GM12878 (cell line): ENCODE measurements at regions not wholly inside any gene's neighbourhood (a gene's known extent, or its start where the extent isn't known, plus 50 kb on each side); places are given as distances from the start of the nearest gene placed in this dataset.

Experiments
- ATAC-seq: fragments of 200-7000 bp; cut with Tn5 transposase; 3 replicates; pipeline ENCODE4 v1.9.1; 2020; ENCODE audit warnings: mild to moderate bottlenecking, moderate library complexity
- BruUV-seq: library from RNA; stranded (reverse); fragments of 400-500 nt; replicated peaks from 2 replicates; lab custom pipeline; 2021; lab: Mats Ljungman, UMichigan
- CTCF ChIA-PET: fragments of 300-600 bp; sonication (Branson Sonifier 250); formaldehyde crosslinking; extraction: SDS; loops from one replicate; lab custom pipeline; 2021; ENCODE audit warnings: inconsistent platforms; lab: Yijun Ruan, JAX
- POLR2A ChIA-PET: fragments of 350-600 bp; formaldehyde crosslinking; extraction: SDS; loops from one replicate; lab custom pipeline; 2021; ENCODE audit warnings: inconsistent platforms; lab: Charles Lee
- RAD21 ChIA-PET: fragments of 300-600 bp; sonication (Branson Sonifier 250); formaldehyde crosslinking; loops from one replicate; lab custom pipeline; 2023; ENCODE audit warnings: antibody characterized with exemption; ENCODE audit not compliant: unreplicated experiment; lab: Charles Lee
- SMC1A ChIA-PET: fragments of 300-600 bp; sonication (Branson Sonifier 250); formaldehyde crosslinking; loops from one replicate; lab custom pipeline; 2023; ENCODE audit not compliant: unreplicated experiment, uncharacterized antibody; lab: Charles Lee
- DNase-seq: peaks from one replicate; pipeline ENCODE4 v3.0.0-alpha.2; 2011; ENCODE audit warnings: low read depth, low spot score
- FAIRE-seq: peaks from 3 replicates; lab custom pipeline; 2011; peaks lifted over from hg19 to GRCh38; lab: Jason Lieb, UNC
- H2AFZ ChIP-seq: 2 replicates; pipeline ENCODE4 v1.6.0; 2011; ENCODE audit warnings: low read depth, low read length, control low read depth; ENCODE audit not compliant: control insufficient read depth
- H3K27ac ChIP-seq: 2 replicates; pipeline ENCODE4 v1.5.1; 2011; ENCODE audit warnings: control low read depth; ENCODE audit not compliant: control insufficient read depth, insufficient read depth
- H3K27me3 ChIP-seq, 2 experiments: replicated peaks in 1 of 2; 2 replicates each; pipeline versions ENCODE4 v1.6.0 to v1.6.1; 2011; ENCODE audit warnings: low read length in 1 of 2; ENCODE audit not compliant: control insufficient read depth in 2 of 2, insufficient read depth in 2 of 2
- H3K36me3 ChIP-seq, 2 experiments: 2 replicates each; pipeline ENCODE4 v1.5.1; 2011; ENCODE audit warnings: low read length in 1 of 2; ENCODE audit not compliant: control insufficient read depth in 2 of 2, insufficient read depth in 2 of 2
- H3K4me1 ChIP-seq: 2 replicates; pipeline ENCODE4 v1.6.1; 2011; ENCODE audit warnings: mild to moderate bottlenecking, low read length, moderate library complexity, mixed read lengths; ENCODE audit not compliant: control insufficient read depth, insufficient read depth
- H3K4me2 ChIP-seq: 2 replicates; pipeline ENCODE4 v1.6.0; 2011; ENCODE audit warnings: control low read depth; ENCODE audit not compliant: control insufficient read depth, insufficient read depth
- H3K4me3 ChIP-seq: fragments of 200-600 bp; sonication (generic); 2 replicates; pipeline ENCODE4 v1.5.1; 2016
- H3K79me2 ChIP-seq: 2 replicates; pipeline ENCODE4 v1.6.0; 2011; ENCODE audit warnings: low read length; ENCODE audit not compliant: control insufficient read depth, insufficient read depth
- H3K9ac ChIP-seq: 2 replicates; pipeline ENCODE4 v1.8.0; 2011; ENCODE audit warnings: low read length, control low read depth, mixed read lengths; ENCODE audit not compliant: control insufficient read depth, insufficient read depth
- H3K9me3 ChIP-seq: replicated peaks from 3 replicates; pipeline ENCODE4 v1.5.1; 2011; ENCODE audit warnings: mild to moderate bottlenecking, low read length; ENCODE audit not compliant: control insufficient read depth, insufficient read depth
- H4K20me1 ChIP-seq: 2 replicates; pipeline ENCODE4 v1.6.0; 2011; ENCODE audit not compliant: control insufficient read depth, insufficient read depth
- ASH2L ChIP-seq: fragments of 300-600, 200-600 bp; sonication (generic); IDR thresholded peaks from 2 replicates; pipeline ENCODE4 v1.6.1; 2017; ENCODE audit warnings: low read depth, mild to moderate bottlenecking, borderline replicate concordance
- CEBPB ChIP-seq, 2 experiments: fragments of 150-350 bp in 1 of 2; IDR thresholded peaks; 2 replicates each; pipeline ENCODE4 v1.6.1; 2012 to 2014; ENCODE audit warnings: low read depth in 2 of 2, low read length in 2 of 2, borderline replicate concordance in 1 of 2, inconsistent platforms in 1 of 2
- IKZF2 ChIP-seq, 2 experiments: fragments of 450-650 bp; IDR thresholded peaks; 2 replicates each; pipeline ENCODE4 v1.6.1; 2017; ENCODE audit warnings: mild to moderate bottlenecking in 2 of 2, moderate library complexity in 2 of 2
- IRF4 ChIP-seq: IDR thresholded peaks from 2 replicates; pipeline ENCODE4 v1.6.1; 2011; ENCODE audit warnings: low read depth, low read length
- JUNB ChIP-seq: IDR thresholded peaks from 2 replicates; pipeline ENCODE4 v1.6.1; 2016; ENCODE audit warnings: antibody characterized with exemption, mild to moderate bottlenecking
- JUND ChIP-seq: IDR thresholded peaks from 2 replicates; pipeline ENCODE4 v1.6.1; 2012; ENCODE audit warnings: low read depth, mild to moderate bottlenecking, low read length, improper control_type of control experiment, moderate library complexity
- MEF2A ChIP-seq: IDR thresholded peaks from 2 replicates; pipeline ENCODE4 v1.6.1; 2011; ENCODE audit warnings: low read depth, mild to moderate bottlenecking, low read length, moderate library complexity; ENCODE audit not compliant: insufficient read depth
- MTA3 ChIP-seq: IDR thresholded peaks from 2 replicates; pipeline ENCODE4 v1.6.1; 2012; ENCODE audit warnings: low read length, inconsistent platforms, borderline replicate concordance
- NFXL1 ChIP-seq: fragments of 450-650 bp; IDR thresholded peaks from 2 replicates; pipeline ENCODE4 v1.6.1; 2017; ENCODE audit warnings: antibody characterized with exemption, mild to moderate bottlenecking, borderline replicate concordance
- NRF1 ChIP-seq: conservative IDR thresholded peaks from 2 replicates; pipeline ENCODE4 v1.6.1; 2011; ENCODE audit warnings: mild to moderate bottlenecking, low read depth, low read length, improper control_type of control experiment
- POU2F2 ChIP-seq: IDR thresholded peaks from 3 replicates; pipeline ENCODE4 v1.6.1; 2011; ENCODE audit warnings: low read depth, mild to moderate bottlenecking, low read length, borderline replicate concordance
- SMARCA5 ChIP-seq: fragments of 450-650 bp; IDR thresholded peaks from 2 replicates; pipeline ENCODE4 v1.6.1; 2017; ENCODE audit warnings: mild to moderate bottlenecking
- SMC3 ChIP-seq: IDR thresholded peaks from 2 replicates; pipeline ENCODE4 v1.6.1; 2011; ENCODE audit warnings: low read length, improper control_type of control experiment, borderline replicate concordance
- SUPT20H ChIP-seq: IDR thresholded peaks from 2 replicates; pipeline ENCODE4 v1.6.1; 2011; ENCODE audit warnings: low read depth, mild to moderate bottlenecking, low read length, moderate library complexity, borderline replicate concordance; ENCODE audit not compliant: control insufficient read depth
- TBL1XR1 ChIP-seq: IDR thresholded peaks from 2 replicates; pipeline ENCODE4 v1.6.1; 2012; ENCODE audit warnings: low read depth, low read length, improper control_type of control experiment
- YY1 ChIP-seq: IDR thresholded peaks from 2 replicates; pipeline ENCODE4 v1.6.1; 2011; ENCODE audit warnings: low read depth, mild to moderate bottlenecking, low read length
- WGBS: methylation state at CpG from one replicate; pipeline ENCODE4 v1.1.6; 2016; ENCODE audit warnings: low lambda C conversion rate; ENCODE audit not compliant: insufficient replicate concordance, insufficient coverage; ENCODE audit errors: missing lambda C conversion rate; 5-methylcytosine and 5-hydroxymethylcytosine counted together
- in situ Hi-C: fragments of 300-500 bp; cut with MboI; formaldehyde crosslinking; loops from 9 replicates; pipeline ENCODE4 v1.14.3; 2018; ENCODE audit warnings: mixed read lengths
- intact Hi-C: fragments of 100-400 bp; cut with micrococcal nuclease; formaldehyde crosslinking; loops from one replicate; pipeline ENCODE4 v1.14.2; 2022; ENCODE audit not compliant: unreplicated experiment
- TF ChIP-seq, protein P1 (sequence below), 3 experiments: IDR thresholded peaks in 2 of 3; conservative IDR thresholded peaks in 1 of 3; 2 replicates each; pipeline ENCODE4 v1.5.1; 2011; ENCODE audit warnings: low read depth in 3 of 3, low read length in 3 of 3, mild to moderate bottlenecking in 3 of 3, control low read depth in 2 of 3, moderate library complexity in 2 of 3, inconsistent platforms in 1 of 3, mixed read lengths in 1 of 3; ENCODE audit not compliant: control insufficient read depth in 2 of 3, insufficient read depth in 1 of 3; ENCODE audit errors: extremely low read depth in 1 of 3
- TF ChIP-seq, protein P2 (sequence below): fragments of 450-650 bp; IDR thresholded peaks from 2 replicates; pipeline ENCODE4 v1.6.1; 2017; ENCODE audit warnings: mild to moderate bottlenecking, low read depth, inconsistent platforms; ENCODE audit not compliant: poor library complexity, severe bottlenecking
- TF ChIP-seq, protein P3 (sequence below): IDR thresholded peaks from 2 replicates; pipeline ENCODE4 v1.6.1; 2012; ENCODE audit warnings: low read depth, low read length, improper control_type of control experiment

DNA sequence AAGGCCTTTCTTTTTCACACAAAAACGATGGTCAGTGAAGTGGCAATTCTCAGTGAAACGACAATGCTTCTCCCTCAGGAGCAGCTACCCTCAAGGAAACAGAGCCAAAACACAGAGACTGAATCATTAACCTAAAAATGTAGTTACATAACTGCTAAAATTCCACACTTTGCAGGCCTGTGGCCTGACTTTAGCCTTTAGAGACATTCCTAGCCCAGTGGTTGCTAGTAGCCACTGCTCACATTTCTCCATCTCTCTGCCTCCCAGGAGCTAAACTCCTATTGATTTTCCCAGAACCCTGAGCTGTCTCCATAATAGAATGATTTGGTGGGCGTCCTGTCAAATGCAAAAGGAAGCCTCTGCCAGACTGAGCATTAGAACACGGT lies 630.1 kb upstream of the KCNMB2 start:
- TF ChIP-seq JUNB, result no peak
- TF ChIP-seq NFXL1, result no peak
- no peak for TF ChIP-seq SUPT20H
- no peak for TF ChIP-seq SMARCA5
- no peak for TF ChIP-seq MTA3
- no peak for TF ChIP-seq TBL1XR1
- TF ChIP-seq IRF4, result no peak
- TF ChIP-seq, protein P1, sequence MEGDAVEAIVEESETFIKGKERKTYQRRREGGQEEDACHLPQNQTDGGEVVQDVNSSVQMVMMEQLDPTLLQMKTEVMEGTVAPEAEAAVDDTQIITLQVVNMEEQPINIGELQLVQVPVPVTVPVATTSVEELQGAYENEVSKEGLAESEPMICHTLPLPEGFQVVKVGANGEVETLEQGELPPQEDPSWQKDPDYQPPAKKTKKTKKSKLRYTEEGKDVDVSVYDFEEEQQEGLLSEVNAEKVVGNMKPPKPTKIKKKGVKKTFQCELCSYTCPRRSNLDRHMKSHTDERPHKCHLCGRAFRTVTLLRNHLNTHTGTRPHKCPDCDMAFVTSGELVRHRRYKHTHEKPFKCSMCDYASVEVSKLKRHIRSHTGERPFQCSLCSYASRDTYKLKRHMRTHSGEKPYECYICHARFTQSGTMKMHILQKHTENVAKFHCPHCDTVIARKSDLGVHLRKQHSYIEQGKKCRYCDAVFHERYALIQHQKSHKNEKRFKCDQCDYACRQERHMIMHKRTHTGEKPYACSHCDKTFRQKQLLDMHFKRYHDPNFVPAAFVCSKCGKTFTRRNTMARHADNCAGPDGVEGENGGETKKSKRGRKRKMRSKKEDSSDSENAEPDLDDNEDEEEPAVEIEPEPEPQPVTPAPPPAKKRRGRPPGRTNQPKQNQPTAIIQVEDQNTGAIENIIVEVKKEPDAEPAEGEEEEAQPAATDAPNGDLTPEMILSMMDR (IDR thresholded peaks at IDR 0.05 in 2 of 3, conservative IDR thresholded peaks at IDR 0.05 in 1 of 3; ENCODE audit: control insufficient read depth in 2 of 3, extremely low read depth in 1 of 3, insufficient read depth in 1 of 3, low read depth in 3 of 3, low read length in 3 of 3), result no peak
- TF ChIP-seq IKZF2 (IDR thresholded peaks at IDR 0.05), result no peak
- TF ChIP-seq, protein P2, sequence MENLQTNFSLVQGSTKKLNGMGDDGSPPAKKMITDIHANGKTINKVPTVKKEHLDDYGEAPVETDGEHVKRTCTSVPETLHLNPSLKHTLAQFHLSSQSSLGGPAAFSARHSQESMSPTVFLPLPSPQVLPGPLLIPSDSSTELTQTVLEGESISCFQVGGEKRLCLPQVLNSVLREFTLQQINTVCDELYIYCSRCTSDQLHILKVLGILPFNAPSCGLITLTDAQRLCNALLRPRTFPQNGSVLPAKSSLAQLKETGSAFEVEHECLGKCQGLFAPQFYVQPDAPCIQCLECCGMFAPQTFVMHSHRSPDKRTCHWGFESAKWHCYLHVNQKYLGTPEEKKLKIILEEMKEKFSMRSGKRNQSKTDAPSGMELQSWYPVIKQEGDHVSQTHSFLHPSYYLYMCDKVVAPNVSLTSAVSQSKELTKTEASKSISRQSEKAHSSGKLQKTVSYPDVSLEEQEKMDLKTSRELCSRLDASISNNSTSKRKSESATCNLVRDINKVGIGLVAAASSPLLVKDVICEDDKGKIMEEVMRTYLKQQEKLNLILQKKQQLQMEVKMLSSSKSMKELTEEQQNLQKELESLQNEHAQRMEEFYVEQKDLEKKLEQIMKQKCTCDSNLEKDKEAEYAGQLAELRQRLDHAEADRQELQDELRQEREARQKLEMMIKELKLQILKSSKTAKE, result no peak
- TF ChIP-seq JUND, result no peak
- TF ChIP-seq NRF1, result no peak
- TF ChIP-seq SMC3, result no peak
- no peak for TF ChIP-seq MEF2A
- no peak for TF ChIP-seq POU2F2
- no peak for TF ChIP-seq YY1
- no peak for TF ChIP-seq CEBPB (IDR thresholded peaks at IDR 0.05; ENCODE audit: borderline replicate concordance in 1 of 2, low read depth in 2 of 2, low read length in 2 of 2)
- no peak for TF ChIP-seq ASH2L
- TF ChIP-seq, protein P3, sequence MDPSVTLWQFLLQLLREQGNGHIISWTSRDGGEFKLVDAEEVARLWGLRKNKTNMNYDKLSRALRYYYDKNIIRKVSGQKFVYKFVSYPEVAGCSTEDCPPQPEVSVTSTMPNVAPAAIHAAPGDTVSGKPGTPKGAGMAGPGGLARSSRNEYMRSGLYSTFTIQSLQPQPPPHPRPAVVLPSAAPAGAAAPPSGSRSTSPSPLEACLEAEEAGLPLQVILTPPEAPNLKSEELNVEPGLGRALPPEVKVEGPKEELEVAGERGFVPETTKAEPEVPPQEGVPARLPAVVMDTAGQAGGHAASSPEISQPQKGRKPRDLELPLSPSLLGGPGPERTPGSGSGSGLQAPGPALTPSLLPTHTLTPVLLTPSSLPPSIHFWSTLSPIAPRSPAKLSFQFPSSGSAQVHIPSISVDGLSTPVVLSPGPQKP, result no peak
- TF ChIP-seq, all 136 proteins: peak for 0
- no peaks in the 10 kb centered on the region for H4K20me1 ChIP-seq
- H3K4me3 ChIP-seq, result no peak overlapping the region
- intact Hi-C loops, result no loop called here
- ChIA-PET SMC1A (interaction anchor here (1.2 kb wide), 1 partner anchor 19 kb away, joined by 3 read pairs; no protein-coding TSS in a partner anchor), POLR2A (no interaction called here), RAD21 (no interaction called here), CTCF (no interaction called here)
- H3K4me1 ChIP-seq, result no peaks in the 10 kb centered on the region
- H2AFZ ChIP-seq, result no peak overlapping the region
- 6% methylated on average over 4 of the region's 4 CpGs for WGBS
- no peak for DNase-seq
- FAIRE-seq, result no peak
- in situ Hi-C loops, result no loop called here
- no peak overlapping the region for H3K27ac ChIP-seq
- no peaks in the 10 kb centered on the region for H3K9me3 ChIP-seq
- no TSS peak for BruUV-seq
- H3K79me2 ChIP-seq, result no peaks in the 10 kb centered on the region
- no peak for ATAC-seq
- H3K4me2 ChIP-seq, result no peak overlapping the region
- H3K36me3 ChIP-seq, result no peaks in the 10 kb centered on the region
- H3K9ac ChIP-seq, result no peak overlapping the region
- no peaks in the 10 kb centered on the region for H3K27me3 ChIP-seq
